CD4-positive, alpha-beta T cell (primary cell): ENCODE measurements at regions not wholly inside any gene's neighbourhood (a gene's known extent, or its start where the extent isn't known, plus 50 kb on each side); places are given as distances from the start of the nearest gene placed in this dataset.

Experiments used
- ATAC-seq: fragments of 200-7000 bp; cut with Tn5 transposase; one replicate; pipeline ENCODE4 v1.10.0; 2022; ENCODE audit warnings: mild to moderate bottlenecking; ENCODE audit not compliant: poor library complexity
- CTCF ChIA-PET: fragments of 350-600 bp; sonication (Branson Sonifier 250); formaldehyde crosslinking; loops from one replicate; lab custom pipeline; 2021; ENCODE audit warnings: antibody characterized with exemption, inconsistent platforms; lab: Charles Lee
- POLR2A ChIA-PET: fragments of 350-600 bp; sonication (Branson Sonifier 250); formaldehyde crosslinking; loops from one replicate; lab custom pipeline; 2021; ENCODE audit warnings: antibody characterized with exemption, inconsistent platforms; lab: Charles Lee
- DNase-seq, 14 experiments: peaks; one replicate each; pipeline ENCODE4 v3.0.0-alpha.2; 2013 to 2020; ENCODE audit warnings: mixed read lengths in 2 of 14
- H3K27ac ChIP-seq, 2 donors: one replicate each; pipeline versions ENCODE4 v1.5.1 to v1.7.0; 2013; ENCODE audit warnings: low read length in 2 of 2, low read depth in 1 of 2, mild to moderate bottlenecking in 1 of 2
- H3K27me3 ChIP-seq, 2 experiments: 1 replicate in 1 of 2; 2 replicates in 1 of 2; pipeline versions ENCODE4 v1.6.1 to v1.7.0; 2013; ENCODE audit warnings: low read length in 2 of 2, control low read depth in 1 of 2, mild to moderate bottlenecking in 1 of 2, moderate library complexity in 1 of 2; ENCODE audit not compliant: insufficient read depth in 2 of 2, control insufficient read depth in 1 of 2
- H3K36me3 ChIP-seq: one replicate; pipeline ENCODE4 v1.6.1; 2013; ENCODE audit warnings: low read length, control low read depth; ENCODE audit not compliant: insufficient read depth
- H3K4me1 ChIP-seq: one replicate; pipeline ENCODE4 v1.6.1; 2013; ENCODE audit warnings: low read length, control low read depth; ENCODE audit not compliant: insufficient read depth
- H3K4me3 ChIP-seq: one replicate; pipeline ENCODE4 v1.5.1; 2013; ENCODE audit warnings: mild to moderate bottlenecking, low read length, moderate library complexity
- H3K9me3 ChIP-seq, 2 experiments: 1 replicate in 1 of 2; 2 replicates in 1 of 2; pipeline versions ENCODE4 v1.6.1 to v1.7.0; 2013; ENCODE audit warnings: low read length in 2 of 2, mild to moderate bottlenecking in 2 of 2, control low read depth in 1 of 2, moderate library complexity in 1 of 2; ENCODE audit not compliant: control insufficient read depth in 1 of 2, insufficient read depth in 1 of 2
- H3K27ac Mint-ChIP-seq: one replicate; pipeline ENCODE4 v1.8.0; 2020; ENCODE audit warnings: mixed read lengths
- H3K27me3 Mint-ChIP-seq: one replicate; pipeline ENCODE4 v1.8.0; 2021; ENCODE audit warnings: mixed read lengths
- H3K36me3 Mint-ChIP-seq: one replicate; pipeline ENCODE4 v1.8.0; 2021; ENCODE audit warnings: low read depth, mixed read lengths
- H3K4me1 Mint-ChIP-seq: one replicate; pipeline ENCODE4 v1.8.0; 2021; ENCODE audit warnings: low read depth, mixed read lengths
- H3K4me3 Mint-ChIP-seq: one replicate; pipeline ENCODE4 v1.8.0; 2020; ENCODE audit warnings: mild to moderate bottlenecking, mixed read lengths
- H3K9me3 Mint-ChIP-seq: one replicate; pipeline ENCODE4 v1.8.0; 2020; ENCODE audit warnings: mixed read lengths
- intact Hi-C, 2 experiments: fragments of 100-400 bp; cut with DNase I in 1 of 2; cut with micrococcal nuclease in 1 of 2; formaldehyde crosslinking; loops; one replicate each; pipeline versions ENCODE4 v1.15.1 to v1.9.0; 2023 to 2025; cut with DNase I, micrococcal nuclease
- TF ChIP-seq, protein P1 (sequence below): fragments of 200-600 bp; IDR thresholded peaks from one replicate; pipeline ENCODE4 v1.8.0; 2022; ENCODE audit warnings: antibody characterized with exemption, mild to moderate bottlenecking

DNA sequence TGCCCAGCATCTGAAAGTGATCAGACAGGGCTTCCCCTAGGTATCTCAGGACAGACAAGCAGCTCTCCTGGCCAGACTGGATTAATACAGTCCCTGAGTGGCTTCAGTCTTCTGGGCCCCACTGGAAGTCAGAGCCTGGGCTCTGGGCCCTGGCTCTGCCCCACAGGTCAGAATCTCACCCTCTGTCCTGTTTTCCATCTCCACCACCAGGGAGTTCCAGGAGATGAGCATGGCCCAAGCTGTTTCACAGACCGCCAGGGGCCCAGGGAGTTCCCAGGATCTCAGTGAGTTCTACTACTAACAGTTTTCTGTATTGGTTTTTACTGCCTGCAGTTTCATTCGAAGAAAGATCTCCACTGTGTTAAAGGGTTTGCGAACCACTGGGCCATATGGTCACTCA lies 131.5 kb downstream of the MEX3B start:
- Histone ChIP-seq H3K36me3 (no peaks in the 10 kb centered on the region), H3K4me1 (no peaks in the 10 kb centered on the region), H3K9me3 (peaks cover 8 to 11% of the 10 kb centered on the region in 2 experiments), H3K27me3 (no peaks in the 10 kb centered on the region), H3K4me3 (no peak overlapping the region), H3K27ac (no peak overlapping the region)
- Mint-ChIP-seq H3K9me3 (peaks cover 4% of the 10 kb centered on the region), H3K27me3 (peaks cover 3% of the 10 kb centered on the region), H3K27ac (no peak overlapping the region), H3K36me3 (peaks cover 6% of the 10 kb centered on the region), H3K4me3 (no peak overlapping the region), H3K4me1 (no peaks in the 10 kb centered on the region)
- DNase-seq: no peak
- ATAC-seq: no peak
- TF ChIP-seq, protein P1, sequence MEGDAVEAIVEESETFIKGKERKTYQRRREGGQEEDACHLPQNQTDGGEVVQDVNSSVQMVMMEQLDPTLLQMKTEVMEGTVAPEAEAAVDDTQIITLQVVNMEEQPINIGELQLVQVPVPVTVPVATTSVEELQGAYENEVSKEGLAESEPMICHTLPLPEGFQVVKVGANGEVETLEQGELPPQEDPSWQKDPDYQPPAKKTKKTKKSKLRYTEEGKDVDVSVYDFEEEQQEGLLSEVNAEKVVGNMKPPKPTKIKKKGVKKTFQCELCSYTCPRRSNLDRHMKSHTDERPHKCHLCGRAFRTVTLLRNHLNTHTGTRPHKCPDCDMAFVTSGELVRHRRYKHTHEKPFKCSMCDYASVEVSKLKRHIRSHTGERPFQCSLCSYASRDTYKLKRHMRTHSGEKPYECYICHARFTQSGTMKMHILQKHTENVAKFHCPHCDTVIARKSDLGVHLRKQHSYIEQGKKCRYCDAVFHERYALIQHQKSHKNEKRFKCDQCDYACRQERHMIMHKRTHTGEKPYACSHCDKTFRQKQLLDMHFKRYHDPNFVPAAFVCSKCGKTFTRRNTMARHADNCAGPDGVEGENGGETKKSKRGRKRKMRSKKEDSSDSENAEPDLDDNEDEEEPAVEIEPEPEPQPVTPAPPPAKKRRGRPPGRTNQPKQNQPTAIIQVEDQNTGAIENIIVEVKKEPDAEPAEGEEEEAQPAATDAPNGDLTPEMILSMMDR: no peak
- CTCF ChIA-PET: no interaction called here
- POLR2A ChIA-PET: no interaction called here
- intact Hi-C loops: no loop called here

DNA sequence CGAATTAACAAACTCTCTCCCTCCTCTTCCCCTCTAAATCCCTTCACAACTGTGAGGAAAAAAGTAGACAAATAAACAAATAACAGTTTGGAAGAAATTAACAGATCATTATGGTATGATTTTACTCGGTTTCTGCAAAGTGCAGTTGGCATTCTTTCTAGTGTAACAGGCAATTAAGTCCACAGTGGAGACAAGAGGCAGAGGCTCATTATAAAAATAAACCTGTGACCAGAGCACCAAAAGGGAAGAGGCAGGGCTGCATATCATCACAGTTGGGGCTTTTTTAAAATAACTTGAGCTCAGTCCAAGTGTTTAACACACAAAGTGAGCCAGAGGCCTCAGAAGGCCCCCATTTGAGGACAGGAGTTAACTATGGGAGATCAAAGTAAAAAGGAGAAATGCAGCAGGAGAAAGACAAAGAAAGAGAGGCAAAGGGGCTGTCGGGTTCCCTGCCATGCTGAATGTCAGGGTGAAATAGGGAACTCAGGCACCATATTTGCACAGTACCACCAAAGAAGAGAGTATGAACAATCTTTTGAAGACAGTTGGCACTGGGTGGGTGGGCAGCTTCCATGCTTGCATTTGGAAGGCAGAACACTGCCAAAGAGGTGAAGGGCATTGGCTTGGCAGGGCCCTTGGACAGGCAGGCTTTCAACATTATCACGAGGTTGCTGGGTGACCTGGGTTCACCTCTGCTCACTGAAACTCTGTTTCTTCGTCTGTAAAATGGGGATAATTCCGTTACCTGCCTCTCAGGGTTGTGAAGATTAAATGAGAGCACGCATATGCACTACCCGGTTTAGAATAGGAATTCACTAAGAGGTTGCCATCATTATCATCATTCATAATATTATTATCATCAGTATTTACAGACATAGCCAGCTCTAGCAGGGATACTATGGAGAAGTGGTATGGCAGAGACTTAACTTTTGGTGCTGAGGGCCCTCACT lies 134.5 kb downstream of the MEX3B start:
- ATAC-seq: no peak
- no peaks in the 10 kb centered on the region for H3K27me3 Mint-ChIP-seq
- POLR2A ChIA-PET: no interaction called here
- intact Hi-C loops: no loop called here
- no peaks in the 10 kb centered on the region for H3K27me3 ChIP-seq
- H3K36me3 ChIP-seq: no peaks in the 10 kb centered on the region
- H3K4me1 ChIP-seq: no peaks in the 10 kb centered on the region
- CTCF ChIA-PET: no interaction called here
- no peak overlapping the region for H3K27ac Mint-ChIP-seq
- TF ChIP-seq, protein P1: no peak
- H3K4me3 ChIP-seq: no peak overlapping the region
- H3K4me1 Mint-ChIP-seq: no peaks in the 10 kb centered on the region
- H3K36me3 Mint-ChIP-seq: no peaks in the 10 kb centered on the region
- no peak overlapping the region for H3K4me3 Mint-ChIP-seq
- no peak for DNase-seq
- peaks cover 0 to 3% of the 10 kb centered on the region in 2 experiments for H3K9me3 ChIP-seq
- no peak overlapping the region for H3K27ac ChIP-seq
- no peaks in the 10 kb centered on the region for H3K9me3 Mint-ChIP-seq

DNA sequence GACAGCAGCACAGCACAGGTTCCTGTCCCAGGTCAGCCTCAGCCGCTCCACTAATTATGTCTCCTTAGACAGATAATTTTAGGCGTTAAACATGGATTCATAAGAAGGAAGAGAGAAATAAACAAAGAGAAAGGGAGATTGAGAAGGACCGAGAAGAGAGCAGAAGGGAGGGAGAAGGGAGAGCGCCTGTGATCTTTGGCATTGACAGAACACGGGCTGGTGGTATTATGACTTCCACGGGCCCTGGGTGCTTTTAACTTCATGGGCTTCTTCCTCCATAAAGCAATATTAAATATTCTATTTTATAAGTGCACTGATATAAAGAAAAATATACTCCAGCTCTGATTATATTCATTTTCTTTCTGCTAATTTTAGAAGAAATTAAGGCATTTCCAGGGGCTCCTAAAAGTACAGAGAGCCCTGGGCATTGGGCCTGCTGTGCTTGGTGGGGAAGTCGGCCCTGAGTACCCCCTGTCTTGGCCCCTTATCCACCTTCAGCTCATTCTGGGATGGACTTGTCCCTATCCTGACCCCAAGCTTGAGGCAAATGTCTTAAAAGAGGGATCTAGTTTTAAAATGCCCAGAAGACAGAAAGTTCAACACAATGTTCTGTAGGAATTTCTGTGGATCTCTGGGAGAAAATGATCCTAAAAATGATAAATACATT lies 135.3 kb downstream of the MEX3B start:
- Histone ChIP-seq H3K36me3 (no peaks in the 10 kb centered on the region), H3K27me3 (no peaks in the 10 kb centered on the region), H3K9me3 (peaks cover 0 to 3% of the 10 kb centered on the region in 2 experiments), H3K27ac (no peak overlapping the region), H3K4me1 (no peaks in the 10 kb centered on the region), H3K4me3 (no peak overlapping the region)
- CTCF ChIA-PET: no interaction called here
- no peak for DNase-seq
- TF ChIP-seq, protein P1: no peak
- Mint-ChIP-seq H3K9me3 (no peaks in the 10 kb centered on the region), H3K4me1 (no peaks in the 10 kb centered on the region), H3K4me3 (no peak overlapping the region), H3K27me3 (no peaks in the 10 kb centered on the region), H3K27ac (no peak overlapping the region), H3K36me3 (no peaks in the 10 kb centered on the region)
- intact Hi-C loops: no loop called here
- ATAC-seq: no peak
- POLR2A ChIA-PET: no interaction called here
